HG03097 (cell line): ENCODE measurements at regions not wholly inside any gene's neighbourhood (a gene's known extent, or its start where the extent isn't known, plus 50 kb on each side); places are given as distances from the start of the nearest gene placed in this dataset.
"Not testable (repeated sequence)": the region's sequence is repeated elsewhere in the genome, so short reads cannot be mapped to it uniquely, and the experiment has no call there.

Experiments
- ATAC-seq: cut with Tn5 transposase; IDR thresholded peaks from one replicate; pipeline ENCODE4 v1.9.1; 2021; ENCODE audit not compliant: unreplicated experiment, low FRiP score

GRCh38 chr9:87357600-87357999, 140.1 kb upstream of the DAPK1 start:
- no peak for ATAC-seq

GRCh38 chr9:87359264-87359663, 138.4 kb upstream of the DAPK1 start:
- no peak for ATAC-seq

- ATAC-seq: no peak
Observed at GRCh38 chr9:87359958-87360601, 137.6 kb upstream of the DAPK1 start.

DNA sequence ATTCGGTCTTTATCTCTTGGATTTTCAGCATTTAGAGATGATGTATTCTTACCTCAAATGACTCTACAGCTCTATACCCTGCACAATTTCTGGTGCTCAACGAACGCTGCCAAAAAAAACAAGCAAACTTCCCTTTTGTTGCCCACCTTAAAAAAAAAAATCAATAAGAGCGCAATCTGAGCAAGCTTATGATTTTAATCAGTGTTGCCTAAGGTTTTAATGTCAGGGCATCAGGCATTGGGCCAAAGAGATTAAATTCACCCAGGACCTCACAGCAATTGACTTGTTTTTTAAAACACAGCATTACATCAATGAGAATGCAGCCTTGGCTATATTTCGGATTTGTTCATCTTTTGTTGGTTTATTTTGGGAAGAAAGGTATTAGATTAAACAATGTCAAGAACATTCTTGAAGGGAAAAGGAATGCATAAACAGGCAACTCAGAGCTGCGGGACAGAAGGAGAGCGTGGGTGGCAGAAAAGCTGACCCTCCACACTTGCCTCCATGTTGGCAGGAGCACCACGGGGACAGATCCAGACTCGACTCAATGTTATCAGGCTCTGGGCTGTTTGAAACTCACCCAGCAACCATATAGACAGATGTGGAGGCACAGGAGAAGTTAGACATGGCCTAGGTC, 127.5 kb upstream of the DAPK1 start:
- no peak for ATAC-seq

GRCh38 chr9:87371795-87372355, 125.8 kb upstream of the DAPK1 start:
- ATAC-seq: no peak

DNA sequence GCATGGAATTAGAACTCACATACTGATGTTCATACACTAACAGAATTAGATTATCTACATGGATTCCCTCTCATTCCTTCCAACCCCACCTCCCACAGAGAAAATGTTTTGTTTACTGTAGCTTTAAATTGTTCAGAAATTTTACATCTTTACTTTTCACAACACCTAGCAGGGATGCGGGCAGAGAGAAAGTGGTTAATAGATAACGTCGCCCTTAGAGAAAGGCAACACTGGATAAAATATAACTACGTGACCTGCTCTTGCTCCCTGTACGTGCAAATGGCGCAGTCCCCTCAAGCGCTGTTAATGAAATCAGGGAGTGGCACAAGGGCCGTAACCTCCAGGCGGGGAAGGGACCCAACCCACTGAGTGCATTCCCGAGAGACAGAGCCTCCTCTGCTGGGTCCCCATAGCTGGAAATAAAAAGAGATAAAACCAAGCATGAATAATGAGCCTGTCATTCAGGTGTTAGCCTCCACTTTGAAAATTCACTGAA, 125.3 kb upstream of the DAPK1 start:
- no peak for ATAC-seq

- ATAC-seq: not testable (repeated sequence)
Observed at GRCh38 chr9:87374023-87374919, 123.4 kb upstream of the DAPK1 start.

- no peak for ATAC-seq
Observed at GRCh38 chr9:87375397-87376073, 122.1 kb upstream of the DAPK1 start.

DNA sequence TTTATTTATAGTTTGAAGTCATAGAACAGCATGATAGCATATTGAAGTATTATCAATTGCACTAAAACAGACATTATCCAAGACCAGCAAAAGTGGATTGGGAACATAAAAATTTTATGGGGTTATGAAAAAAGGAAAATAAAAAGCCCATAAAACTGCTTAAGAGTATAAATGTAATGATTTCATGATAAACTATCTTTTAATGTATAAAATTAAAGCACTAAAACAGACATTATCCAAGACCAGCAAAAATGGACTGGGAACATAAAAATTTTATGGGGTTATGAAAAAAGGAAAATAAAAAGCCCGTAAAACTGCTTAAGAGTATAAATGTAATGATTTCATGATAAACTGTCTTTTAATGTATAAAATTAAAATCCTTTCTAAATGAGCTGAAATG, 119.0 kb upstream of the DAPK1 start:
- ATAC-seq: no peak

DNA sequence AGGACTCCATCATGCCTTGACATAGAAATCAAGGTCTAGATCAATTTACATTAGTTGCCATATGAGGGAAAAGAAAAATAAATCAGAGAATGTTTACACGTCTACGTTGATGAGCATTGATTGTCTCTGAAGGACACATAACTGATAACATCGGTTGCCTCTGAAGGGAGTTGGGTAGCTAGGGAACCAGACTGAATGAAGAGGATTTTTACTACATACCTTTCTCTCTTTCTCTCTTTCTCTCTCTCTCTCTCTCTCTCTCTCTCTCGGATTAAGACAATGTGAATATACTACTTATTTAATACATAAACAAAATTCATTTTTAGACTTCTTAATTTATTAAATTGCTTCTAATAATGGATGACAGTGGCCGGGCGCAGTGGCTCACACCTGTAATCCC, 118.4 kb upstream of the DAPK1 start:
- ATAC-seq: no peak

- ATAC-seq: no peak
Observed at GRCh38 chr9:87381050-87381711, 116.5 kb upstream of the DAPK1 start.

- ATAC-seq: no peak
Observed at GRCh38 chr9:87381746-87382145, 115.9 kb upstream of the DAPK1 start.

DNA sequence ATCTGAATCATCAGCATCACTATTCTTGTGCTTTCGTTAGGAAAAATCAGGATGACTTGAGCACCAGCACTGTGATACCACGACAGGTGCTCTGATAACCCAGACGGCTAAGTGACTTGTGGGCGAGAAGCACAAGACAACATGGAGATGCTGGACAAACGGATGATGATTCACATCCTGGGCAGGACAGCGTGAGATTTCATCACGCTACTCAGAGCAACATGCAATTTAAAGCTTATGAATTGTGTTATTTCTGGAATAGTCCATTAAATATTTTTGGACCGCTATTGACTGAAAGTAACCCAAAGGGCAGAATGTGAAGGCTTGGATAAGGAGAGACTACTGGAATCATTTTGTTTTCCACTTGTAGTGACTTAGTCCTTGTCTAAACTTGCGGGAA, 114.8 kb upstream of the DAPK1 start:
- no peak for ATAC-seq

DNA sequence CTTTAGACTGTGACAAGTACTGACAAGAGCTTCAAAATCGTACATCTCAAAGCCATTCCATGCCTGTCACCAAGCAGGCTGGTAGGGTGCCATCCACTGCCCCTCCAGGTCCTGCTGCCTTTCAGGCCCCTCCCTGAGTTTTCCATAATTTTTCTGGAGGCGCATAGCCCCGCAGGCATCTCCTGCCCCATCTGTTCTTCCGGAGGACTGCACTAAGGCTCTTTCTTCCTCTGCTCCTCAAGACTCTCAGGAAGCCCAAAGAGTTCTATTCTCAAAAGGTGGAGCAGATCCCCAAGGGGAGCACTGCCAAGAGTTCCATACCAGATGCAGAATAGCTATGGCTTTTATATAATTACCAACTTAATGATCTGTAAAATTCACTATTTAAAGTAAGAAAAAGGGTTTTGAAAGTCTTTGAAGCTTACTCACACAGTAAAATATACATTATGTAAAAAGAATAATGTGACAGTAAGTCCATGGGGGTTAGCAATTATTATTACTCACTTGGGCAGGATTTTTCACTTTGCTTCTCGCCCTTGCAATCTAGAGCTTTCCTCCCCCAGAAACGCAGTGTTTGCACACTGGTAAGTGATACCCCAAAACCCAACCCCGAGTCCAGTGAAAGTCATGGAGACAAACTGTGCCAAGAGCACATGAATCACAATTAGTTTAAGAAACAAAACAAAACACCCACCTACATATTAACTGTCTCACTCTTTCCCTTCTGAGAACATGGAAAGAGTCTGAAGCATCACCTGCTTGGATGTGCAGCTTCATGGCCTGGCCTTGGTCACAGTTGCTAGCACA, 114.1 kb upstream of the DAPK1 start:
- no peak for ATAC-seq

GRCh38 chr9:87386490-87387025, 111.1 kb upstream of the DAPK1 start:
- no peak for ATAC-seq

DNA sequence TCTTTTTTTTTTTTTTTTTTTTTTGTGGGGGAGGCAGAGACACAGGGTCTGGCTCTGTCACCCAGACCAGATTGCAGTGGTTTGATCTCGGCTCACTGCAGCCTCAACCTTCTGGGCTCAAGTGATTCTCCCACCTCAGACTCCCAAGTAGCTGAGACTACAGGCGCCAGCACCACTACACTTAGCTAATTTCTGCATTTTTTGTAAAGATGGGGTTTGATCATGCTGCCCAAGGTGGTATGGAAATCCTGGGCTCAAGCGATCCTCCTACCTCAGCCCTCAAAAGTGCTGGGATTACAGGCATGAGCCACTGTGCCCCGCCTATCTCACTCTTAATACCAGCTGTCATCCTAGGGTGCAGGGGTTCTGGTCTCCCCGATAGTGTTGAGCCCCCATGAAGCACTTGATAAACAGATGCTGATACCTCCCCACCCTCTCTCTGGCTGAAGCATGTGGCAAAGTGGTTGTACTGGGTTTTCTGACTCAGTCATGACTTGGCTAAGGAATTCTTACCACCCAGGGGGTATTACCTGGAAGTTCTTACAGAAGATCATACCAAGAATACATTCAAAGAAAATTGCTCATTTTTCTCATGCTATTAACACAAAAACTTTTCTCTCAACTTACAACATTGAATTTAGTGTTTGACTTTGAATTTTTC, 110.2 kb upstream of the DAPK1 start:
- ATAC-seq: no peak

DNA sequence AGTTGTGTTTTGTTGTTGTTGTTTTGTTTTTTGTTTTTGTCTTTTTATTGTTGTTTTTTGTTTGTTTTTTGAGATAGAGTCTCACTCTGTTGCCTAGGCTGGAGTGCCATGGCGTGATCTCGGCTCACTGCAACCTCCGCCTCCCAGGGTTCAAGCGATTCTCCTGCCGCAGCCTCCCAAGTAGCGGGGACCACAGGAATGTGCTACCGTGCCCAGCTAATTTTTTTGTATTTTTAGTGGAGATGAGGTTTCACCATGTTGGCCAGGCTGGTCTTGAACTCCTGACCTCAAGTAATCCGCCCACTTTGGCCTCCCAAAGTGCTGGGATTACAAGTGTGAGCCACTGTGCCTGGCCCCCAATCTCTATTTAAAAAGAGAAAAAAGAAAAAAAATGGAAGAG, 109.0 kb upstream of the DAPK1 start:
- ATAC-seq: not testable (repeated sequence)

DNA sequence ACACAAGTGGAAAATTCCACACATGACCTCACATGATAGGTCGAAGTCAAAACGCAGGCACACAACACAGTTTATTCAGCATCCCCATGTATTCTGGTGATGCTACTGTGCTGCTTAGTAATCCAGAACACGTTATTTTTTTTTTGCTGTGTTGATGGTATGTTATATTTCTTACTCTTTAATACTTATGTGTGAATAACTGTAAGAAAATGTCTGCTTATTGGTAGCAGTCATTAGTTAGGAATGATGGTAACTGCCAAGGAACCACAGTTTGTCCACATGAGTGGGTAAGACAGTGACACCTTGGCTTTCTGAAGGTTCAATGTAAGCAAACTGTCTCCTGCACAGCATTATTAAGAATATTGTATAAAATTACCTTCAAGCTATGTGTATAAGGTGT, 107.7 kb upstream of the DAPK1 start:
- no peak for ATAC-seq
